ENCODE measurements at regions not wholly inside any gene's neighbourhood (a gene's known extent, or its start where the extent isn't known, plus 50 kb on each side); places are given as distances from the start of the nearest gene placed in this dataset.

GRCh38 chr10:94043431-94043990 lies 49.8 kb downstream of the PLCE1 start:
- ATAC-seq (ENCODE audit: poor library complexity) (no peak), DNase-seq (no peak)
- intact Hi-C loops (cut with DNase I): no loop called here

GRCh38 chr10:94046098-94046497 lies 52.4 kb downstream of the PLCE1 start:
- DNase-seq: no peak
- no peak for ATAC-seq (ENCODE audit: poor library complexity)
- intact Hi-C loops (cut with DNase I): no loop called here

DNA sequence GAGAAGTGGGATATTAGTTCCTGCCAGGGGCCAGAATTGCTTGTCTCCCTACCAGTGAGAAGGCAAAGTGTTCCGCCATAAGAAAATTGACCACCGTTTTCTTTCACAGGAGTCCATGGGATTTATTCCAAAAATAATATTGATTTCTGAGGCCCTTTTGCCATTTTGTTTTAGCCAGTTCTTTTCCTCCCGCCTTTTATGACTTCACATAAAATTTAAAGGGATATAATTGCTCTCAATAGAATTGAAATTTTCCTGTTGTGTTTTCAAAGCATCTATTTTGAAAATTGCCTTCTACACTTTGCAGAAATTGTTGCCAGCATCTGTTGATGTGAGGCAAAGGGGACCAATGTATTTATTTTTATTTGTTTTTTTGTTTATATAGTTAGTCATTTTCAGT lies 53.6 kb downstream of the PLCE1 start:
- DNase-seq (no peak), ATAC-seq (ENCODE audit: poor library complexity) (no peak)
- intact Hi-C loops (cut with DNase I): no loop called here

GRCh38 chr10:94049911-94050310 lies 56.2 kb downstream of the PLCE1 start:
- DNase-seq: no peak
- no peak for ATAC-seq (ENCODE audit: poor library complexity)
- intact Hi-C loops (cut with DNase I): no loop called here

- no peak for DNase-seq
- no peak for ATAC-seq (ENCODE audit: poor library complexity)
- intact Hi-C loops (cut with DNase I): no loop called here
Observed at GRCh38 chr10:94052281-94052680, 58.5 kb downstream of the PLCE1 start.

GRCh38 chr10:94052866-94053791 lies 59.4 kb downstream of the PLCE1 start:
- DNase-seq: no peak
- intact Hi-C loops (cut with DNase I): no loop called here
- no peak for ATAC-seq (ENCODE audit: poor library complexity)

GRCh38 chr10:94059178-94059883 lies 65.6 kb downstream of the PLCE1 start:
- intact Hi-C loops (cut with DNase I): no loop called here
- ATAC-seq (ENCODE audit: poor library complexity) (no peak), DNase-seq (no peak)

DNA sequence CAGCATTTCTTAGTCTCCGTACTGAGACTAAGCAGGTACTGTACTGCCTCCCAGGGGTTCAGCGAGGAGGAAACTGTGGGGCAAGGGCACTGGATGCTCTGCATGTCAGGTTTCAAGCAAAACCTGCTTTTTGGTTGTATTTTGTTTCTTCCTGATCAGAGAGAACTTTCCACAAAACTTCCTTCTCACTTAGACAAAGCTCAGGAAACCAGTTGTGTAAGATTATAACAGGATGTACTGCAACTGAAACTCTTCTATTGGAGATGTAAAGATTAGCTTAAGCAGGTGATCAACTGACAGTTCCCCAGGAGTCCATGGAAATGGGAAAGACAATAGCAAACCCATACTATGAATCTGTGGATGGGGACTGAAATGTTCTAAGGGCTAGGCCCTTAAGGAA lies 67.3 kb downstream of the PLCE1 start:
- intact Hi-C loops (cut with DNase I): no loop called here
- no peak for DNase-seq
- no peak for ATAC-seq (ENCODE audit: poor library complexity)

GRCh38 chr10:94062611-94063010 lies 68.9 kb downstream of the PLCE1 start:
- ATAC-seq (ENCODE audit: poor library complexity) (no peak), DNase-seq (no peak)
- intact Hi-C loops (cut with DNase I): no loop called here

- ATAC-seq (ENCODE audit: poor library complexity) (no peak), DNase-seq (no peak)
- intact Hi-C loops (cut with DNase I): no loop called here
Observed at GRCh38 chr10:94065362-94065761, 71.6 kb downstream of the PLCE1 start.

- DNase-seq (no peak), ATAC-seq (ENCODE audit: poor library complexity) (no peak)
- intact Hi-C loops (cut with DNase I): no loop called here
Observed at GRCh38 chr10:94065787-94066186, 72.1 kb downstream of the PLCE1 start.

DNA sequence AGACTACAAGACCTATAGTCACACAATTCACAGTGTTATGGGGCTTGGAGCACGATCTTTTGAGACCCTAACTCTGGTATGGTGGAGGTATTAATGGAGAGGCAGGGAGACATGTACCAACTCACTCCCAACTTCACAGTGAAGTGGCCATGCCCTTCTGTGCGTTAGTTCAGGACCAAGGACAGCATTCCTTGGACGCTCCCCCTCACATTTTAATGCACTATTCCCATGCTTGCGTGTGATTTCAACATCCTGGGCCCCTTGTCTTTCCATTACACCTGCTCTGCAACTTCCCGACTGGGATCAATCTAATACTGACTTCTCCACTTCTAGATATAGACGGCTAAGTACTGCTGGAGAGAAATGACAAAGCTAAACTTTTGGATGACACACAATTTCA lies 72.7 kb downstream of the PLCE1 start:
- DNase-seq: no peak
- peak; percentile 31 for ATAC-seq (ENCODE audit: poor library complexity)
- intact Hi-C loops (cut with DNase I): no loop called here

DNA sequence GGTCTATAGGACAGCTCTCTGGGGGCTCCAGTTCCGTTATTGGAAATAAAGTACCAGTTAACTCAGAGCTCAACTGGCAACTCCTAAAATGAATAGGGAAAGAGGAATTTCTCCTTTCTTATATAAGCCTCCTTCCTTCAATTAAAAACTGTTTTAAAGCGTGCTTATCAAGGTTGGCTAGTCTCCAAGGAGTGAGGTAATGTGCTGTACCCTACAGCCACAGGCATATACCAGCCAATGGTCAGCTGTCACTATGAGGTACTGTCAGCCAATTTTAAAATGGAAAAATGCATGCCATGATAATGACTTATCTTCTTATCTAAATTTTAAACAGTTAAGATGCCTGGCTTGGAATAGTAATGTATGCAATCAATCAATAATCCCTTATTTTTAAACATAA lies 76.2 kb downstream of the PLCE1 start:
- DNase-seq (no peak), ATAC-seq (ENCODE audit: poor library complexity) (no peak)
- intact Hi-C loops (cut with DNase I): no loop called here

DNA sequence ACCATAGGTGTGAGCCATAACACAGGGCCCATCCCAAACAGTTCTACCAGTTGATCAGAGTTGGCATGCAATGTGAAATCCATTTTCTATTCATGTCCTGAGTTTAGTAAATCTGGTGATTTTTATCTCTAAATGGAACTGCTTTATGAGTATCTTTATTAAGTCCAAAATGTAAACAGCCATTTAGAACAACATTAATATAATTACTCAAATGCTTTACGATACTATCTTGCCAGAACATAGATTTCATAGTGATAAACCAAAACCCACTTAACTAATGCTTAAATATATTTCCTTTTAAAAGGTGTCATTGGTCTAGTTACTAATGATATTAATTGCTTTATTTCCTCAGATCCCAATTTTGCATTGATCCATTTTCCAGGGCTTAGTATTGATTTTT lies 80.7 kb downstream of the PLCE1 start:
- intact Hi-C loops (cut with DNase I): no loop called here
- ATAC-seq (ENCODE audit: poor library complexity) (no peak), DNase-seq (no peak)

- ATAC-seq (ENCODE audit: poor library complexity): no peak
- no peak for DNase-seq
- intact Hi-C loops (cut with DNase I): no loop called here
Observed at GRCh38 chr10:94075506-94075905, 81.8 kb downstream of the PLCE1 start.

DNA sequence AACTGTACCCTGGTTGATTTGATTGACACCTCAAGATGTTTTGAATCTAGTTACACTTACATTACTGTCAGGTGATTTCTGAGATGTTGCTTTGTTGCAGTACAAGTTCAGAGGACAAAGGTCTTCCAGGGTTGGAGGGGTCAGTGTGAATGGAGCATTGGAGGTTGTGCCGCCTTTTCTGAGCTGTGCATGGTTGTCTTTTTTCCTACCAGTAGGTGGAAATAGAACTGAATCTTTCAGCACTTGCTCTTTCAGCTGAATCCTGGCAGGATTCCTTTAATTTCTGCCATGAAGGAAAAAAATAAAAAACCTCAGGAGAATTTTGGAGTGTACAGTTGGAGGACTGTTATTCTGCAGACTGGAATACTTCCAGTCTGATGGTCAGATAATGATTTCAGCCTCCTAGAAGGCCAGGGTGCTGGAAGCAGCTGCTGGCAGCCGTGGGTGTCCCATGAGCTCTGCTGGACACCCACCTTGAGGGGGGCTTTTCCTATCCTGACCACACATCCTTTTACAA lies 82.7 kb downstream of the PLCE1 start:
- intact Hi-C loops (cut with DNase I): loop anchor here (2.0 kb wide), 1 partner anchor 244 kb away; no protein-coding TSS in a partner anchor
- ATAC-seq (ENCODE audit: poor library complexity): peak; percentile 88
- no peak for DNase-seq

- ATAC-seq (ENCODE audit: poor library complexity): peak; percentile 28
- DNase-seq: no peak
- intact Hi-C loops (cut with DNase I): loop anchor here (2.0 kb wide), 1 partner anchor 244 kb away; no protein-coding TSS in a partner anchor
Observed at GRCh38 chr10:94077042-94077441, 83.3 kb downstream of the PLCE1 start.

- no peak for ATAC-seq (ENCODE audit: poor library complexity)
- intact Hi-C loops (cut with DNase I): no loop called here
- DNase-seq: no peak
Observed at GRCh38 chr10:94080108-94080507, 86.4 kb downstream of the PLCE1 start.

- intact Hi-C loops (cut with DNase I): no loop called here
- ATAC-seq (ENCODE audit: poor library complexity): no peak
- no peak for DNase-seq
Observed at GRCh38 chr10:94083662-94084265, 90.0 kb downstream of the PLCE1 start.
